Kidney epithelial cell (primary cell): ENCODE measurements at regions not wholly inside any gene's neighbourhood (a gene's known extent, or its start where the extent isn't known, plus 50 kb on each side); places are given as distances from the start of the nearest gene placed in this dataset.

Experiments used
- DNase-seq: peaks from one replicate; pipeline ENCODE4 v3.0.0-alpha.2; 2010; ENCODE audit warnings: low read depth
- H3K27me3 ChIP-seq: 2 replicates; pipeline ENCODE4 v1.6.0; 2011; ENCODE audit warnings: low read length; ENCODE audit not compliant: control insufficient read depth, insufficient read depth
- H3K36me3 ChIP-seq: 2 replicates; pipeline ENCODE4 v1.5.1; 2011; ENCODE audit warnings: low read length; ENCODE audit not compliant: control insufficient read depth, insufficient read depth
- H3K4me3 ChIP-seq: 2 replicates; pipeline ENCODE4 v1.5.1; 2011; ENCODE audit warnings: low read depth, mild to moderate bottlenecking, control low read depth, low read length
- TF ChIP-seq, protein P1 (sequence below): IDR thresholded peaks from 2 replicates; pipeline ENCODE4 v1.5.1; 2011; ENCODE audit warnings: mild to moderate bottlenecking, moderate library complexity, low read length, control low read depth, inconsistent platforms; ENCODE audit not compliant: insufficient read depth, poor library complexity, severe bottlenecking

GRCh38 chr6:102402635-102403329 is 1009.3 kb downstream of the GRIK2 start:
- Histone ChIP-seq H3K4me3 (no peak overlapping the region), H3K27me3 (no peaks in the 10 kb centered on the region), H3K36me3 (no peaks in the 10 kb centered on the region)
- no peak for DNase-seq
- TF ChIP-seq, protein P1, sequence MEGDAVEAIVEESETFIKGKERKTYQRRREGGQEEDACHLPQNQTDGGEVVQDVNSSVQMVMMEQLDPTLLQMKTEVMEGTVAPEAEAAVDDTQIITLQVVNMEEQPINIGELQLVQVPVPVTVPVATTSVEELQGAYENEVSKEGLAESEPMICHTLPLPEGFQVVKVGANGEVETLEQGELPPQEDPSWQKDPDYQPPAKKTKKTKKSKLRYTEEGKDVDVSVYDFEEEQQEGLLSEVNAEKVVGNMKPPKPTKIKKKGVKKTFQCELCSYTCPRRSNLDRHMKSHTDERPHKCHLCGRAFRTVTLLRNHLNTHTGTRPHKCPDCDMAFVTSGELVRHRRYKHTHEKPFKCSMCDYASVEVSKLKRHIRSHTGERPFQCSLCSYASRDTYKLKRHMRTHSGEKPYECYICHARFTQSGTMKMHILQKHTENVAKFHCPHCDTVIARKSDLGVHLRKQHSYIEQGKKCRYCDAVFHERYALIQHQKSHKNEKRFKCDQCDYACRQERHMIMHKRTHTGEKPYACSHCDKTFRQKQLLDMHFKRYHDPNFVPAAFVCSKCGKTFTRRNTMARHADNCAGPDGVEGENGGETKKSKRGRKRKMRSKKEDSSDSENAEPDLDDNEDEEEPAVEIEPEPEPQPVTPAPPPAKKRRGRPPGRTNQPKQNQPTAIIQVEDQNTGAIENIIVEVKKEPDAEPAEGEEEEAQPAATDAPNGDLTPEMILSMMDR: no peak

GRCh38 chr6:102398788-102399390 is 1005.4 kb downstream of the GRIK2 start:
- H3K4me3 ChIP-seq: no peak overlapping the region
- no peak for DNase-seq
- no peaks in the 10 kb centered on the region for H3K36me3 ChIP-seq
- no peaks in the 10 kb centered on the region for H3K27me3 ChIP-seq
- TF ChIP-seq, protein P1: no peak

GRCh38 chr6:102390541-102390940 is 997.0 kb downstream of the GRIK2 start:
- H3K36me3 ChIP-seq: no peaks in the 10 kb centered on the region
- TF ChIP-seq, protein P1: no peak
- no peak overlapping the region for H3K4me3 ChIP-seq
- DNase-seq: no peak
- H3K27me3 ChIP-seq: no peaks in the 10 kb centered on the region

DNA sequence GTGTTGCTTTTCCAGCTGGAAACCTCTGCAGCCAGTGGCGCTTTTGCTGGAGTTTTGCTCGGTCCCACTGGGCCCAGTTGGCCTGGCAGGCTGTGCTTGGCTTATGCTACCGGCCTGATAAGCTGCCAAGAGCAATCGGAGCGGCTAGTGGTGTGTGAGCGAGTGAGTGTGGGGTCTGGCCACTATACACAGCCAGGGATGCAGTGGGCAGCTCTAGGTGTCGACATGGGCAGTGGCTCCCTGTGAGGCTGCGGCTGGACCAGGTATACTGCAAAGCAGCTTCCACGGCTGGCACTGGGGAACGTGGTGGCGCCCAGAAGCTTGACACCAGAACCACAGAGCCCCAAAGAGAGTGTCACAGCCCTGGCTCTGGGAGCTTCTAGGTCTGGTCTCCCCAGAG is 996.5 kb downstream of the GRIK2 start:
- TF ChIP-seq, protein P1: no peak
- DNase-seq: no peak
- H3K27me3 ChIP-seq: no peaks in the 10 kb centered on the region
- H3K36me3 ChIP-seq: no peaks in the 10 kb centered on the region
- no peak overlapping the region for H3K4me3 ChIP-seq

DNA sequence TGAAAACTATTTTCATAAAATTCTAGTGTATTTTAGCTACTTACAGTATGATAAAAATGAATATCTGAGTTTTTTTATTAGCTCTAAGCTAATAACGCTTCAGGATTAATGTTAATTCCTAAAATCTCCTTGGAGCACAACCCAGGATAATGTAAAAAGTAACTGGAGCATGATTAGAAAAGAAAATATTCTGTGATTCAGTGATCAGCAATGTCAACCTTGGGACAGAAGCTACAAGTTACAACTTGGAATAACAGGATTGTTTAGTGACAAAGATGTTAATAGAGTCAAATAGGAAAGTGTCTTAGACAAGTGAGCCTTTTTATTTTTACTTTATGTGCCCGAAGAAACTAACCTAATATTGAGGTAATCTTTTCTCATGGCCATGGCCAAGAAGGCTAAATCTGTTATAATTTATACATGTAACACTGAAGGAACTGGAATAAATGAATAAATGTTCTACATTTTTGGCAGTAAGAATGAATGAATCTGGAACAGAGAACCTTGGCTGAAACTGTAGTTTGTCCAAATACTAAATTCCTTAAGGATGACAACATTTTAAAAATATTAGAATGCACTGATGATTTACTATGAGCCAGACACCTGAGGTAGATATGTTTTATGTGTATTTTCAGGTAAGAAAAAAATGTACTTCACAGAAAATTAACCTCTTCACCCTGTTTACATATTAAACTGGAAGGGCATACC is 994.0 kb downstream of the GRIK2 start:
- Histone ChIP-seq H3K4me3 (no peak overlapping the region), H3K36me3 (no peaks in the 10 kb centered on the region), H3K27me3 (no peaks in the 10 kb centered on the region)
- TF ChIP-seq, protein P1: no peak
- no peak for DNase-seq

DNA sequence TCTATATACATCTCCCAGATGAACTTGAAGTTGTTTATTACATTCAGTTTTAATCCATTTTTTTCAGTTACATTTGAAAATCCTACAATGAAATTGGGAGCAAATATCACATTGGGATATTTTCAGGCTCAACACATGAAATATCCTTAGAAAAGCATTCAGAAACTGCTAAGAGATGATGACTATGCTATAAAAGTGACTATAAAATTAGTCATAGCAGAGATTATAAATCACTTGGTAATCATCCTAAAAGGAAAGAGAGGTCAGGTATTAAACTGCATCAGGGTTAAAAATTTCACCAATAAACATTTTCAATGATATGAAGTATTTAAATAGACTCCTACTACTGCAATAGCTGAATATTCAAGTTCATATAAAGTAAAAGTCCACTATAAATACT is 987.7 kb downstream of the GRIK2 start:
- no peak for DNase-seq
- H3K4me3 ChIP-seq: no peak overlapping the region
- no peaks in the 10 kb centered on the region for H3K36me3 ChIP-seq
- TF ChIP-seq, protein P1: no peak
- no peaks in the 10 kb centered on the region for H3K27me3 ChIP-seq
